ENCODE measurements at regions not wholly inside any gene's neighbourhood (a gene's known extent, or its start where the extent isn't known, plus 50 kb on each side); places are given as distances from the start of the nearest gene placed in this dataset.
A peak's percentile ranks its signal among the peaks of the same experiment; 100 is the strongest.
"Not testable (repeated sequence)": the region's sequence is repeated elsewhere in the genome, so short reads cannot be mapped to it uniquely, and the experiment has no call there.

GRCh38 chr21:14008006-14008405 is 202.7 kb downstream of the LIPI start:
- not testable (repeated sequence) for DNase-seq

- DNase-seq: not testable (repeated sequence)
These were observed 204.6 kb downstream of the LIPI start for GRCh38 chr21:14006144-14006543.

- not testable (repeated sequence) for DNase-seq
These were observed 223.5 kb downstream of the LIPI start for GRCh38 chr21:13986996-13987958.

GRCh38 chr21:13985865-13986863 is 224.6 kb downstream of the LIPI start:
- DNase-seq: not testable (repeated sequence)

GRCh38 chr21:13985137-13985864 is 225.5 kb downstream of the LIPI start:
- DNase-seq: not testable (repeated sequence)

GRCh38 chr21:13984728-13985127 is 226.0 kb downstream of the LIPI start:
- DNase-seq: not testable (repeated sequence)

- DNase-seq: not testable (repeated sequence)
These were observed 229.3 kb downstream of the LIPI start for GRCh38 chr21:13981176-13982087.

- DNase-seq: peak; percentile 43
These were observed 230.6 kb downstream of the LIPI start for GRCh38 chr21:13980115-13980662.

GRCh38 chr21:13979608-13980007 is 231.1 kb downstream of the LIPI start:
- DNase-seq: not testable (repeated sequence)

GRCh38 chr21:13974582-13974981 is 236.2 kb downstream of the LIPI start:
- DNase-seq: not testable (repeated sequence)

- DNase-seq: not testable (repeated sequence)
These were observed 240.9 kb downstream of the LIPI start for GRCh38 chr21:13969853-13970252.

GRCh38 chr21:13969002-13969401 is 241.8 kb downstream of the LIPI start:
- not testable (repeated sequence) for DNase-seq

GRCh38 chr21:13963259-13963658 is 247.5 kb downstream of the LIPI start:
- DNase-seq: not testable (repeated sequence)

- DNase-seq: no peak
These were observed 273.5 kb downstream of the LIPI start for GRCh38 chr21:13937236-13937635.

GRCh38 chr21:13936033-13936937 is 274.5 kb downstream of the LIPI start:
- DNase-seq: not testable (repeated sequence)

- DNase-seq: not testable (repeated sequence)
These were observed 275.2 kb downstream of the LIPI start for GRCh38 chr21:13935396-13936032.

GRCh38 chr21:13934887-13935342 is 275.8 kb downstream of the LIPI start:
- DNase-seq: not testable (repeated sequence)

- DNase-seq: not testable (repeated sequence)
These were observed 287.6 kb downstream of the LIPI start for GRCh38 chr21:13923175-13923574.

- not testable (repeated sequence) for DNase-seq
These were observed 289.3 kb downstream of the LIPI start for GRCh38 chr21:13921455-13921854.

All from activated CD4-positive, alpha-beta T cell treated with anti-CD3 and anti-CD28 coated beads for 1 hour (primary cell).